ENCODE measurements at regions not wholly inside any gene's neighbourhood (a gene's known extent, or its start where the extent isn't known, plus 50 kb on each side); places are given as distances from the start of the nearest gene placed in this dataset.

DNA sequence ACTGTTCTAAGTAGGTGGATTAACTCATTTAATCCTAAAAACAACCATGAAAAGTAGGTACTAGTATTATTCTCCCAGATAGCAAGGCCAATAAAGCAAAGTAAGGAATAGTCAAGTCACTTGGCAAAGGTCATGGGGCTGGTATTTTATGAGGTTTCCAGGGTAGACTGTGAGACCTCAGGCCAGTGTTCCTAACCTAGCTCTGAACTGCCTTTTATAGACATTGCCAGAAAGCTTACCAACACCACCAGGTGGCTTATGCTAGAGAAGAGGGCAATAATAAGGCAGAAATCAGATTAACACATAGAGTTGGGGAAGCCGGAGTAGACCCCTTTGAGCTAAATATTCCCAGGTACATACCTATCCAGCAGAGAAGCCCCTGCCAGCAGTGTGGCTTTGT, 490.9 kb upstream of the TENM4 start:
- no peak for DNase-seq (ENCODE audit: low read depth in 1 of 2, low spot score in 1 of 2)
- TF ChIP-seq JUND (IDR thresholded peaks at IDR 0.05; ENCODE audit: low read depth): no peak
- in situ Hi-C loops (cut with HindIII; ENCODE audit: low pct_unique_long_range_greater_than_20kb, low sequenced_read_pairs): no loop called here

DNA sequence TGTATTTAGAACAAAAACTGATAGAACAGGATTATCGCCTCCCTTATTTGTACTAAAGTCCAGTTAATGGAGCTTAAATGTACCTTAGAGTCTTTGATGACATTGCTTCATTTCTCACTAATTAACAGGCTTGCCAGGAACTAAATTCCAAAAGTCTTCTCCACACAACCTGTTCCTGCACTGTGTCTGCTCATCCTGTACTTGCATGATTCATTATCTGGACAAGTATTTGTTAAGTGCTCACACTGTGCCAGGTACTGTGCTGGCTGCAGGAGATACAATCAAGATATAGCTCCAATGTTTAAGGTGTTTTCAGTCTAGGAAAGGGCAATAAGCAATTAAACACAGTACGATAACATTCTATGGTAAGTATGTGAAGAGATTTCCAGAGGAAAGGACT, 485.9 kb upstream of the TENM4 start:
- TF ChIP-seq JUND (IDR thresholded peaks at IDR 0.05; ENCODE audit: low read depth): no peak
- no peak for DNase-seq (ENCODE audit: low read depth in 1 of 2, low spot score in 1 of 2)
- in situ Hi-C loops (cut with HindIII; ENCODE audit: low pct_unique_long_range_greater_than_20kb, low sequenced_read_pairs): no loop called here

DNA sequence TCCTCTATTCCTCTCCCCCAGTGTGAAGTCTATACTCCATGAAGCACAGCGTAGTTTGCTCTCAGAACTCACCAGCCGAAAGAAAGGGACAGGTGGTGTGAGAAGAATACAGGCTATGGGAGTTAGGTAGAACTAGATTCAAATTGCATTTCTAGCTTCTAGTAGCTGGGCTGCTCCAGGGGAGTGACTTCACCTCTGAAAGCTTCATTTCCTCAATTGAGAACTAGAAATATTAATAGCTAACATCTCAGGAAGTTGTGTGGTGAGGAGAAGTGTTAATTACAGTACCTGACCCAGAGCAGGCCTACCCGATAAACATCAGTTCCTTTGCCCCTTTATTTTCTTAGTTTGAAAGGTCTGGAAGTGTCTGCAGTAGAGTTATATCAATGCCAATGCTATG, 484.7 kb upstream of the TENM4 start:
- in situ Hi-C loops (cut with HindIII; ENCODE audit: low pct_unique_long_range_greater_than_20kb, low sequenced_read_pairs): no loop called here
- TF ChIP-seq JUND (IDR thresholded peaks at IDR 0.05; ENCODE audit: low read depth): no peak
- DNase-seq (ENCODE audit: low read depth in 1 of 2, low spot score in 1 of 2): no peak

DNA sequence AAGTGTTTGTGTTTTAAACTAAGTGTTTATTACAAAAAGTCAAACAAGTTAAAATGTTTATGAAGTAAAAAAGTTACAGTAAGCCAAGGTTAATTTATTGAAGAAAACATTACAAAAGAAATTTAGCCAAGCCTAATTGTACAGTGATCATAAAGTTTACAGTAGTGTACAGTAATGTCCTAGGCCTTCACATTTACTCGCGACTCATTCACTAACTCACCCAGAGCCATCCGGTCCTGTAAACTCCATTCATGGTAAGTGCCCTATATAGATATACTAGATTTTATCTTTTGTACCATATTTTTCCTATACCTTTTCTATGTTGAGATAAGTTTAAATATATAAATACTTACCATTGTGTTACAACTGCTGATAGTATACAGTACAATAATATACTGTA, 481.8 kb upstream of the TENM4 start:
- in situ Hi-C loops (cut with HindIII; ENCODE audit: low pct_unique_long_range_greater_than_20kb, low sequenced_read_pairs): no loop called here
- TF ChIP-seq JUND (IDR thresholded peaks at IDR 0.05; ENCODE audit: low read depth): no peak
- no peak for DNase-seq (ENCODE audit: low read depth in 1 of 2, low spot score in 1 of 2)

DNA sequence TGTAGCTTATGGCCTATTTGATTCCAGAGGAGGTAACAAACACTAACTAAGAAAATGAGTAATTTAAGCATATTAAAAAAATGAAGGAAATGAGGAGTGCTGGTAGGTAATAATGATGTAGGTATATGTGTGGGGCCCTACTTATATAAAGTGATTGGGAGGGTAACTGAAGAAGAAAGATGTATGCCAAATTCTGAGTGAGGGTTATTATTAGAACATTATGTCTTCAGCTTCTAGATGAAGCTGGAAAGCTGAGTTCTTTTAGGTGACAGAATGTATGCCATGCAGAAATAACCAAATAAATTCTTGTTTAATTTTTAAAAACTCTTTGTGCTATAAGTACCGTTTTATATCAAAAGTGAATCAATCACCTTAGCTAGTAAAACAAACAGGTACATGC, 479.6 kb upstream of the TENM4 start:
- DNase-seq (ENCODE audit: low read depth in 1 of 2, low spot score in 1 of 2): no peak
- TF ChIP-seq JUND (IDR thresholded peaks at IDR 0.05; ENCODE audit: low read depth): no peak
- in situ Hi-C loops (cut with HindIII; ENCODE audit: low pct_unique_long_range_greater_than_20kb, low sequenced_read_pairs): no loop called here

DNA sequence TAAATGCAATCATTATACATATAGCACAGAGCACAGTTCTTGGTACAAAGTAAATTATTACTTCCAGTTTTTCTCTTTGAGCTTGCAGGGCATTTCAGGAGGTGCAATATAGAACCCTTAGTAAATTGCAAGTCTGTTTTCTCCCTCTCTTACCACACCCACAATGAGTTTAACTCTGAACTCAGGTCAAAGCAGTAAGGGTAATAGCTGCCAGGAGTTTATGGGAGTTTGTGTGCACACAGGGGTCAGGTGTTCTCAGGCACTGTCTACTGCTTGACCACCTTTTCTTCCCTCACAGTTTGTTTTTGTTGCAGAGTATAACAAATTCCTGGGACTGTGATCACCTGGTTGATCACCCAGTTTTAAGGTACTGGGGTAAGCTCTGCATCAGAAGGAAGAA, 478.5 kb upstream of the TENM4 start:
- in situ Hi-C loops (cut with HindIII; ENCODE audit: low pct_unique_long_range_greater_than_20kb, low sequenced_read_pairs): no loop called here
- TF ChIP-seq JUND (IDR thresholded peaks at IDR 0.05; ENCODE audit: low read depth): no peak
- no peak for DNase-seq (ENCODE audit: low read depth in 1 of 2, low spot score in 1 of 2)

DNA sequence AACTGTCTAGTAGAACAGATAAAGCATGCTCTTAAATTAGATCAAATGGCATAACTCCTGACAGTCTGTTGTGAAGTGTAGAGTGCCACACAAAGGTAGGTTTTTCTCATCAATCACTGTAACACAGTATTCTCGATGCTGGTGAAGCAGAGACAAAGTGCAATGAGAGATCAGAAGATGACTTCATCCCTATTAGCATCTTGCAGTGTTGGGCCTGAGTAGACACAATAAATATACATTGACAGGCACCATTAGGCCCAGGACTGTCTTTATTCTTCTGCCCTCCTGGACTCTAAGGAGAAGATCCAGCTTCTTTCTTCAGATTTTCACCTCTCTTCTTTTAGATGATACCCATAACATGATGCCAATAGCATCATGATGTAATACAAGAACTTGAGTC, 478.0 kb upstream of the TENM4 start:
- TF ChIP-seq JUND (IDR thresholded peaks at IDR 0.05; ENCODE audit: low read depth): no peak
- in situ Hi-C loops (cut with HindIII; ENCODE audit: low pct_unique_long_range_greater_than_20kb, low sequenced_read_pairs): no loop called here
- no peak for DNase-seq (ENCODE audit: low read depth in 1 of 2, low spot score in 1 of 2)

DNA sequence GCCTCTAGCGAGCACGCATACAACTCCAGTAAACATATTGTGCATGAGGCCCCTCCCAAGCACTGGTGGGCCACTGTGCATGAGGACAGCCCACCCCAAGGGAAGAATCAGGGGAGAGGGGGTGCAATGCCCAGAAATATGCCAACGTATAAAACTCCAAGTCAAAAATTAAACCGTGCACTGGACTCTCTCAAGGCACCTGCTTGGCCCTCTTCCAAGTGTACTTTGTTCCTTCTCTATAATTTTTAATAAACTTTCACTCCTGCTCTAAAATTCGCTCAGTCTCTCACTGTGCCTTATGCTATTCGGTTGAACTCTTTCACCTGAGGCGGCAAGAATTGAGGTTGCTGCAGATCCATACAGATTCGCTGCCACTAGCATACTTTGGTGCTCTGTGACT, 465.3 kb upstream of the TENM4 start:
- DNase-seq (ENCODE audit: low read depth in 1 of 2, low spot score in 1 of 2): no peak
- TF ChIP-seq JUND (IDR thresholded peaks at IDR 0.05; ENCODE audit: low read depth): no peak
- in situ Hi-C loops (cut with HindIII; ENCODE audit: low pct_unique_long_range_greater_than_20kb, low sequenced_read_pairs): no loop called here

DNA sequence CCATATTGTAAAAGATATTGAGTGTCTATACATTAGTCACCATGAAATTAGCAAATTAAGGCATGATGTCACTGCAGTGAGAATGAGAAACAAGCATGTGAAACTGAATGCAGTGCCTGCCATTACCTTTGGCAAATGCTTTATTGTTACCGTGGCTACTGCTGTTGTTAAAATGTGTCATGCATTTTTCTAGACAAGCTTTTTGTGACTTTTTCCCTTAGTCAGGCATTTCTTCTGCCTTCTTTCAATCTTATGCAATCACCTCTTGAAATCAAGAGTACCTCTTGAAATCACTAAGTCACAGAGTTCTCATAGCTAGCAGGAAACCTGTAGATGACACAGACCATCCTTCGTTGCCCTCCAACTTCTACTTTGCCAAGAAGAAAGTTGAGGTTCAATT, 461.7 kb upstream of the TENM4 start:
- no peak for DNase-seq (ENCODE audit: low read depth in 1 of 2, low spot score in 1 of 2)
- no peak for TF ChIP-seq JUND (IDR thresholded peaks at IDR 0.05; ENCODE audit: low read depth)
- in situ Hi-C loops (cut with HindIII; ENCODE audit: low pct_unique_long_range_greater_than_20kb, low sequenced_read_pairs): no loop called here

DNA sequence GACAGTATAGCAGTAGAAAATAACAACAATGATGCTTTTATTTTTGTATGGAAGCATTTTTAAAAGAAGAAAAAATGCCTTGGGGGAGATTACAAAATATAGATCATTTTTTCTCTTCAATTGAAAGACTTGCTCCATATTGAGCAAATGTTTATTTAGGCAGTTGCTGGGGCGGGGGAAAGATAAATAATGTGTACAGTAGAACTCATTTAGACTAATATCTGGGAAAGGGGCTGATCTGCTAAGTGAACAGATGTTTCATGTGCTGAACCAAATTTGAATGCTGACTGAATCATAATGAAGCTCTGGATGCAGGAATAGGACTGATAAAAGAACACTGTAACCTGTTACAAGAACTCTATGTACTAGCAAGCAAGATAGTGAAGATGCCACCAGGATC, 457.1 kb upstream of the TENM4 start:
- TF ChIP-seq JUND (IDR thresholded peaks at IDR 0.05; ENCODE audit: low read depth): no peak
- in situ Hi-C loops (cut with HindIII; ENCODE audit: low pct_unique_long_range_greater_than_20kb, low sequenced_read_pairs): no loop called here
- DNase-seq (ENCODE audit: low read depth in 1 of 2, low spot score in 1 of 2): no peak

DNA sequence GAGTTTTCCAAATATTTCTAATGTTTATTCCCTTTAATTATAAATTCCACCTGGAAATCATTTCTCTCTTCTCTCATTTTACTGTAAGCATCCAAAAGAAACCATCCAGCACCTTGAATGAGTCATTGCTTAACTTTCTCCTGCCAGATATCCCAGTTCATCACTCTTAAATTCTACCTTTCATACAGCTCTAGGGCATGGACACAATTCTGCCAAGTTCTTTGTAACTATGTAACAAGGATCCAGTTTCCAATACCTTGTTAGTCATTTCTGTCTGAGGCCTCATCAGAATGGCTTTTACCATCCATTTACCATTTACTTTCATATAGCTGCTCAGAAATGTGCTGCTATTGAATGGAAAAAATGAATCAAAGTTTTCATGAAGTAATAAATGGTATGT, 455.4 kb upstream of the TENM4 start:
- TF ChIP-seq JUND (IDR thresholded peaks at IDR 0.05; ENCODE audit: low read depth): no peak
- in situ Hi-C loops (cut with HindIII; ENCODE audit: low pct_unique_long_range_greater_than_20kb, low sequenced_read_pairs): no loop called here
- no peak for DNase-seq (ENCODE audit: low read depth in 1 of 2, low spot score in 1 of 2)

DNA sequence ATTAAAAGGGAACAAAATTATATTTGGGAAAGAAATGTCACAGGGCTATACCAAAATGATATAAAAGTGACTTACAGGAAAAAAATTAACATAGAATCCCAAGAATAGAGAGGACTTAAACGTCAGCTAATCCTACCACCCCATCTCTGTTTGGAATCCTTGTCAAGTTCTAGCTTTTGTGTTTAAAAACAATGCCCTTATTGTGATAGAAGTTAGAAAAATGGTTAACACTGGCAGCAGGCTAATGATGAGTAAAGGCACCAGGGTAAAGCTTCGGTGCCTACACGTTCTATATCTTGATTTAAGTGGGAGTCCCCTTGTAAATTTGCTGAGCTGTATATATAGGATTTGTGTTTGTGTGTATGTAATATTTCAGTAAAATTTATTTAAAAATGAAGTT, 453.3 kb upstream of the TENM4 start:
- in situ Hi-C loops (cut with HindIII; ENCODE audit: low pct_unique_long_range_greater_than_20kb, low sequenced_read_pairs): no loop called here
- DNase-seq (ENCODE audit: low read depth in 1 of 2, low spot score in 1 of 2): no peak
- no peak for TF ChIP-seq JUND (IDR thresholded peaks at IDR 0.05; ENCODE audit: low read depth)

DNA sequence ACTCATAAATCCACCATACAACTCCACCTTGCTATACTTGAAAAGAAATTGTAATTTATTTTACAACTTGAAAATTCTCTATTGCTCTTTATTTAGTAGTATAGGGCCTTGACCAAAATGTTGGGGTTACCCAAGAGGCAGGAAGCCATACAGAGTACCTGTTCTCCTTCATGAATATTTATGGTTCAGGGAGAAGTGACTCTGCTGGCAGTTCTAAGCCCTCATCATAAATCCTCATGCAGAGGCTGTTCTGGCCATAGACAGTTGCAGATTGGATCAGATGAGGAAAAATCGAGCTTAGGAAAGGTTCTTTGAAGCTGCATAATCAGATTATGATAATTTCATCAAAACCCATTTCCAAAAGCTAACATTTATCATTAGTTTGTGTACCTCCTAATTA, 449.4 kb upstream of the TENM4 start:
- in situ Hi-C loops (cut with HindIII; ENCODE audit: low pct_unique_long_range_greater_than_20kb, low sequenced_read_pairs): no loop called here
- no peak for TF ChIP-seq JUND (IDR thresholded peaks at IDR 0.05; ENCODE audit: low read depth)
- no peak for DNase-seq (ENCODE audit: low read depth in 1 of 2, low spot score in 1 of 2)

DNA sequence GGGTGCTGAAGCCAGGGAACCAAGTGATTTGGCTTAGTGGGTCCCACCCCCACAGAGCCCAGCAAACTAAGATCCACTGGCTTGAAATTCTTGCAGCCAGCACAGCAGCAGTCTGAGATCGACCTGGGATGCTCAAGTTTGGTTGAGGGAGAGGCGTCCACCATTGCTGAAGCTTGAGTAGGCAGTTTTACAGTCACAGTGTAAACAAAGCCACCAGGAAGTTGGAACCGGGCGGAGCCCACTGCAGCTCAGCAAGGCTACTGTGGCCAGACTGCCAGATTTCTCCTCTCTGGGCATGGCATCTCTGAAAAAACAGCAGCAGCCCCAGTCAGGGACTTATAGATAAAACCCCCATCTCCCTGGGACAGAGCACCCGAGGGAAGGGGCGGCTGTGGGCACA, 424.1 kb upstream of the TENM4 start:
- DNase-seq (ENCODE audit: low read depth in 1 of 2, low spot score in 1 of 2): peak in 1 of 2 experiments; percentile 5
- TF ChIP-seq JUND (IDR thresholded peaks at IDR 0.05; ENCODE audit: low read depth): no peak
- in situ Hi-C loops (cut with HindIII; ENCODE audit: low pct_unique_long_range_greater_than_20kb, low sequenced_read_pairs): no loop called here

DNA sequence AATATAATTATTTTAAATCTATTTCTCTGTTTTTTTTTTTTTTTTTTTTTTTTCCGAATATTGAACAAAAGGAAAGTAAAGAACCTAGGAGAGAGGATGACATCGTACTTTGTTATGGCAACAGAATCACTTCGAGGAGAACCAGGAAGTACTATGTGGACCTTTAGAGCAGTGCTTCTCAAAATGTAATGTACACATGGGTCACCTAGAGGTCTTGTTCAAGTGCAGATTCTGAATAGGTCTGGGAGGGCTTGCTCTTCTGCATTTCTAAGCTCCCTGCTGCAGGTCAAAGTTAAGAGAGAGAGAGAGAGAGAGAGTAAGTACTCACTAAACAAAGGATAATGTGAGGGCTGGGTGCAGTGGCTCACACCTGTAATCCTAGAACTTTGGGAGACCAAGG, 419.5 kb upstream of the TENM4 start:
- in situ Hi-C loops (cut with HindIII; ENCODE audit: low pct_unique_long_range_greater_than_20kb, low sequenced_read_pairs): no loop called here
- DNase-seq (ENCODE audit: low read depth in 1 of 2, low spot score in 1 of 2): no peak
- no peak for TF ChIP-seq JUND (IDR thresholded peaks at IDR 0.05; ENCODE audit: low read depth)
